OCI-LY7 (cell line): ENCODE measurements at regions not wholly inside any gene's neighbourhood (a gene's known extent, or its start where the extent isn't known, plus 50 kb on each side); places are given as distances from the start of the nearest gene placed in this dataset.

Experiments used
- CTCF ChIP-seq: fragments of 200-600 bp; sonication (generic); conservative IDR thresholded peaks from 2 replicates; pipeline ENCODE4 v1.5.1; 2014; ENCODE audit warnings: mild to moderate bottlenecking, antibody characterized with exemption, low read length, moderate library complexity, mixed read lengths
- EZH2phosphoT487 ChIP-seq: fragments of 200-600 bp; sonication (generic); IDR thresholded peaks from 2 replicates; pipeline ENCODE4 v1.6.1; 2018; ENCODE audit warnings: low read depth, borderline replicate concordance, mild to moderate bottlenecking, mixed run types, antibody characterized with exemption, low read length, moderate library complexity, mixed read lengths

GRCh38 chr20:62581806-62582205 lies 60.5 kb upstream of the SLCO4A1 start:
- TF ChIP-seq CTCF: no peak
- no peak for TF ChIP-seq EZH2phosphoT487
